GM23338 (cell line): ENCODE measurements at regions not wholly inside any gene's neighbourhood (a gene's known extent, or its start where the extent isn't known, plus 50 kb on each side); places are given as distances from the start of the nearest gene placed in this dataset.

Experiments used
- ATAC-seq: fragments of 200-7000 bp; cut with Tn5 transposase; 3 replicates; pipeline ENCODE4 v1.9.1; 2020
- DNase-seq: peaks from one replicate; pipeline ENCODE4 v3.0.0-alpha.2; 2015; ENCODE audit warnings: low spot score
- H2AFZ ChIP-seq: fragments of 200-600 bp; sonication (generic); 2 replicates; pipeline ENCODE4 v1.8.0; 2016; ENCODE audit warnings: antibody characterized with exemption, mild to moderate bottlenecking, moderate library complexity
- H3F3A ChIP-seq: fragments of 200-600 bp; sonication (generic); replicated peaks from 2 replicates; pipeline ENCODE4 v1.8.0; 2017; ENCODE audit warnings: antibody characterized with exemption, mixed run types, low read depth
- H3K27ac ChIP-seq: fragments of 200-600 bp; sonication (generic); 2 replicates; pipeline ENCODE4 v1.6.1; 2016; ENCODE audit warnings: low read depth
- H3K27me3 ChIP-seq: fragments of 200-600 bp; sonication (generic); 2 replicates; pipeline ENCODE4 v1.8.0; 2016; ENCODE audit warnings: mild to moderate bottlenecking, mixed run types, moderate library complexity; ENCODE audit not compliant: insufficient read depth
- H3K36me3 ChIP-seq: fragments of 200-600 bp; sonication (generic); 2 replicates; pipeline ENCODE4 v1.8.0; 2016; ENCODE audit warnings: mild to moderate bottlenecking; ENCODE audit not compliant: insufficient read depth
- H3K4me1 ChIP-seq: fragments of 200-600 bp; sonication (generic); 2 replicates; pipeline ENCODE4 v1.8.0; 2016; ENCODE audit warnings: mild to moderate bottlenecking, moderate library complexity; ENCODE audit not compliant: insufficient read depth
- H3K4me2 ChIP-seq: fragments of 200-600 bp; sonication (generic); 2 replicates; pipeline ENCODE4 v1.7.1; 2017; ENCODE audit warnings: mixed run types
- H3K4me3 ChIP-seq: fragments of 200-600 bp; sonication (generic); 2 replicates; pipeline ENCODE4 v1.6.1; 2016; ENCODE audit warnings: mixed run types
- H3K79me2 ChIP-seq: fragments of 200-600 bp; sonication (generic); replicated peaks from 2 replicates; pipeline ENCODE4 v1.8.0; 2017; ENCODE audit warnings: mild to moderate bottlenecking; ENCODE audit not compliant: insufficient read depth
- H3K9me2 ChIP-seq: fragments of 200-600 bp; sonication (generic); 2 replicates; pipeline ENCODE4 v1.8.0; 2017; ENCODE audit not compliant: insufficient read depth
- H4K20me1 ChIP-seq: fragments of 200-600 bp; sonication (generic); replicated peaks from 2 replicates; pipeline ENCODE4 v1.8.0; 2017; ENCODE audit warnings: mild to moderate bottlenecking; ENCODE audit not compliant: insufficient read depth
- H3K27ac Mint-ChIP-seq: 2 replicates; pipeline ENCODE4 v1.8.0; 2020; ENCODE audit warnings: inconsistent platforms, mild to moderate bottlenecking, moderate library complexity, mixed read lengths
- H3K27me3 Mint-ChIP-seq: 3 replicates; pipeline ENCODE4 v1.8.0; 2022; ENCODE audit warnings: low read depth, mild to moderate bottlenecking, moderate library complexity, mixed read lengths, inconsistent platforms; ENCODE audit not compliant: insufficient read depth, poor library complexity
- H3K36me3 Mint-ChIP-seq: 3 replicates; pipeline ENCODE4 v1.8.0; 2021; ENCODE audit warnings: low read depth, mild to moderate bottlenecking, inconsistent platforms, moderate library complexity, mixed read lengths
- H3K4me1 Mint-ChIP-seq: 3 replicates; pipeline ENCODE4 v1.8.0; 2020; ENCODE audit warnings: mild to moderate bottlenecking, inconsistent platforms, mixed read lengths
- H3K4me3 Mint-ChIP-seq: 3 replicates; pipeline ENCODE4 v1.8.0; 2021; ENCODE audit warnings: moderate library complexity, mild to moderate bottlenecking, inconsistent platforms, mixed read lengths
- H3K9me3 Mint-ChIP-seq: 3 replicates; pipeline ENCODE4 v1.8.0; 2020; ENCODE audit warnings: moderate library complexity, mild to moderate bottlenecking, inconsistent platforms, mixed read lengths
- CREB1 ChIP-seq: fragments of 250-450 bp; sonication (Bioruptor Pico); IDR thresholded peaks from 2 replicates; pipeline ENCODE4 v1.5.0; 2020; ENCODE audit warnings: low read depth, mild to moderate bottlenecking, moderate library complexity
- EZH2 ChIP-seq: fragments of 200-600 bp; sonication (generic); IDR thresholded peaks from one replicate; pipeline ENCODE4 v1.8.0; 2017; ENCODE audit warnings: antibody characterized with exemption, mild to moderate bottlenecking, low read depth; ENCODE audit not compliant: unreplicated experiment
- EZH2phosphoT487 ChIP-seq: fragments of 200-600 bp; sonication (generic); IDR thresholded peaks from one replicate; pipeline ENCODE4 v1.8.1; 2018; ENCODE audit warnings: antibody characterized with exemption; ENCODE audit not compliant: unreplicated experiment
- JUNB ChIP-seq: IDR thresholded peaks from one replicate; pipeline ENCODE4 v1.6.1; 2016; ENCODE audit warnings: antibody characterized with exemption; ENCODE audit not compliant: unreplicated experiment
- STAT1 ChIP-seq: IDR thresholded peaks from one replicate; pipeline ENCODE4 v1.6.1; 2016; ENCODE audit warnings: antibody characterized with exemption; ENCODE audit not compliant: unreplicated experiment
- ZNF114 ChIP-seq: fragments of 250-450 bp; sonication (Bioruptor Pico); IDR thresholded peaks from 2 replicates; pipeline ENCODE4 v1.5.0; 2020; ENCODE audit warnings: mild to moderate bottlenecking, moderate library complexity
- TF ChIP-seq, protein P1 (sequence below): fragments of 250-450 bp; sonication (Bioruptor Pico); IDR thresholded peaks from 2 replicates; pipeline ENCODE4 v1.5.0; 2020; ENCODE audit warnings: mild to moderate bottlenecking, moderate library complexity
- TF ChIP-seq, protein P2 (sequence below): IDR thresholded peaks from 2 replicates; pipeline ENCODE4 v1.6.1; 2016; ENCODE audit warnings: antibody characterized with exemption
- TF ChIP-seq, protein P3 (sequence below): IDR thresholded peaks from one replicate; pipeline ENCODE4 v1.6.1; 2018; ENCODE audit warnings: antibody characterized with exemption; ENCODE audit not compliant: unreplicated experiment
- TF ChIP-seq, protein P4 (sequence below), 2 experiments: fragments of 200-600 bp in 1 of 2; sonication (generic) in 1 of 2; conservative IDR thresholded peaks; 2 replicates each; pipeline versions ENCODE4 v1.5.1 to v1.6.1; 2016 to 2017; ENCODE audit warnings: antibody characterized with exemption in 2 of 2, low read depth in 2 of 2, mild to moderate bottlenecking in 2 of 2, moderate library complexity in 1 of 2

DNA sequence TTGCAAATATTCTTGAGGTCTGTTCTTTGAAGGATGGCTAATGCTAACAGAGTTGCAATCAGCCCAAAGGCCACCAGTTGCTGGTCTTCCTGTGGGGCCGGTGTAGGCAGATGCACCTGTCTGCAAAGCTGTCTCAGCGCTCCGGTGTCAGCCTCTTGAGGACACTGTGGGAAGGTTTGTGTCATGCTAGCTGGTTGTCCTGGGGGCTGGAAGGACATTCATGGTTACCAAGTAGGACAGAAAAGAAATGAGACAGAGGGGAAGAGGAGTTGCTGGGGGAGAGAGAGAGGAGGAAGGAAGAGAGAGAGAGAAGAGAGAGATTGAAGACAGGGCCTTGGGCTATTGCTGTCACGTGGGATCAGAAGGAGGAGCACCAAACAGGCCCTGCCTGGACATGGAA is 639.6 kb upstream of the HS6ST1 start:
- Histone ChIP-seq H4K20me1 (no peaks in the 10 kb centered on the region), H3K36me3 (no peaks in the 10 kb centered on the region), H3K4me1 (no peaks in the 10 kb centered on the region), H3F3A (no peaks in the 10 kb centered on the region), H3K4me3 (no peak overlapping the region), H3K9me2 (no peaks in the 10 kb centered on the region), H3K4me2 (no peak overlapping the region), H2AFZ (no peak overlapping the region), H3K27ac (no peak overlapping the region), H3K79me2 (no peaks in the 10 kb centered on the region), H3K27me3 (no peaks in the 10 kb centered on the region)
- Mint-ChIP-seq H3K4me3 (no peak overlapping the region), H3K27me3 (peaks cover 6% of the 10 kb centered on the region), H3K36me3 (peaks cover 8% of the 10 kb centered on the region; the same call in 1 of the 3 replicates), H3K4me1 (no peaks in the 10 kb centered on the region), H3K27ac (no peak overlapping the region), H3K9me3 (peaks cover 41% of the 10 kb centered on the region)
- ATAC-seq (no peak), DNase-seq (no peak)
- TF ChIP-seq EZH2 = no peak

DNA sequence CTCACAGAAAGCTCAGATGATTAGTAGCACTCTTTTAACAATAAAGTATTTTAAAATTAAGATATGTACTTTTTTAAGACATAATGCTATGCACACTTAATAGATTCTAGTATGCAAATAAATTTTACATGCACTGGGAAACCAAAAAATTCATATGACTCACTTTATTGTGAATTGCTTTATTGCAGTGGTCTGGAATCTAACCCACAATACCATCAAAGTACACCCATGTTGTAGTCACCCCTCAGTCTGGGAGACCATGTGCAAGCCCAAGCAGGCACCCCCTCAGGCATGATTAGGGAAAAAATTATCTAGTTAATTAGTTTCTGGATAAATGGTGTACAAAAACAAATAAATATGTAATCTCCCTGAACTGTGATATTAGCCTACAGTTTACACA is 649.0 kb upstream of the HS6ST1 start:
- H3K4me3 Mint-ChIP-seq = no peak overlapping the region
- Histone ChIP-seq H3K4me1 (no peaks in the 10 kb centered on the region), H3K36me3 (no peaks in the 10 kb centered on the region), H2AFZ (no peak overlapping the region), H3K9me2 (no peaks in the 10 kb centered on the region), H3K27me3 (no peaks in the 10 kb centered on the region), H4K20me1 (no peaks in the 10 kb centered on the region), H3K4me3 (no peak overlapping the region), H3K79me2 (no peaks in the 10 kb centered on the region), H3F3A (no peaks in the 10 kb centered on the region), H3K27ac (no peak overlapping the region), H3K4me2 (no peak overlapping the region)
- H3K27me3 Mint-ChIP-seq = peaks cover 1% of the 10 kb centered on the region
- H3K4me1 Mint-ChIP-seq = no peaks in the 10 kb centered on the region
- no peak overlapping the region for H3K27ac Mint-ChIP-seq
- DNase-seq (no peak), ATAC-seq (no peak)
- H3K36me3 Mint-ChIP-seq = no peaks in the 10 kb centered on the region; the same call in 2 of the 3 replicates
- H3K9me3 Mint-ChIP-seq = peaks cover 19% of the 10 kb centered on the region
- TF ChIP-seq, protein P1, sequence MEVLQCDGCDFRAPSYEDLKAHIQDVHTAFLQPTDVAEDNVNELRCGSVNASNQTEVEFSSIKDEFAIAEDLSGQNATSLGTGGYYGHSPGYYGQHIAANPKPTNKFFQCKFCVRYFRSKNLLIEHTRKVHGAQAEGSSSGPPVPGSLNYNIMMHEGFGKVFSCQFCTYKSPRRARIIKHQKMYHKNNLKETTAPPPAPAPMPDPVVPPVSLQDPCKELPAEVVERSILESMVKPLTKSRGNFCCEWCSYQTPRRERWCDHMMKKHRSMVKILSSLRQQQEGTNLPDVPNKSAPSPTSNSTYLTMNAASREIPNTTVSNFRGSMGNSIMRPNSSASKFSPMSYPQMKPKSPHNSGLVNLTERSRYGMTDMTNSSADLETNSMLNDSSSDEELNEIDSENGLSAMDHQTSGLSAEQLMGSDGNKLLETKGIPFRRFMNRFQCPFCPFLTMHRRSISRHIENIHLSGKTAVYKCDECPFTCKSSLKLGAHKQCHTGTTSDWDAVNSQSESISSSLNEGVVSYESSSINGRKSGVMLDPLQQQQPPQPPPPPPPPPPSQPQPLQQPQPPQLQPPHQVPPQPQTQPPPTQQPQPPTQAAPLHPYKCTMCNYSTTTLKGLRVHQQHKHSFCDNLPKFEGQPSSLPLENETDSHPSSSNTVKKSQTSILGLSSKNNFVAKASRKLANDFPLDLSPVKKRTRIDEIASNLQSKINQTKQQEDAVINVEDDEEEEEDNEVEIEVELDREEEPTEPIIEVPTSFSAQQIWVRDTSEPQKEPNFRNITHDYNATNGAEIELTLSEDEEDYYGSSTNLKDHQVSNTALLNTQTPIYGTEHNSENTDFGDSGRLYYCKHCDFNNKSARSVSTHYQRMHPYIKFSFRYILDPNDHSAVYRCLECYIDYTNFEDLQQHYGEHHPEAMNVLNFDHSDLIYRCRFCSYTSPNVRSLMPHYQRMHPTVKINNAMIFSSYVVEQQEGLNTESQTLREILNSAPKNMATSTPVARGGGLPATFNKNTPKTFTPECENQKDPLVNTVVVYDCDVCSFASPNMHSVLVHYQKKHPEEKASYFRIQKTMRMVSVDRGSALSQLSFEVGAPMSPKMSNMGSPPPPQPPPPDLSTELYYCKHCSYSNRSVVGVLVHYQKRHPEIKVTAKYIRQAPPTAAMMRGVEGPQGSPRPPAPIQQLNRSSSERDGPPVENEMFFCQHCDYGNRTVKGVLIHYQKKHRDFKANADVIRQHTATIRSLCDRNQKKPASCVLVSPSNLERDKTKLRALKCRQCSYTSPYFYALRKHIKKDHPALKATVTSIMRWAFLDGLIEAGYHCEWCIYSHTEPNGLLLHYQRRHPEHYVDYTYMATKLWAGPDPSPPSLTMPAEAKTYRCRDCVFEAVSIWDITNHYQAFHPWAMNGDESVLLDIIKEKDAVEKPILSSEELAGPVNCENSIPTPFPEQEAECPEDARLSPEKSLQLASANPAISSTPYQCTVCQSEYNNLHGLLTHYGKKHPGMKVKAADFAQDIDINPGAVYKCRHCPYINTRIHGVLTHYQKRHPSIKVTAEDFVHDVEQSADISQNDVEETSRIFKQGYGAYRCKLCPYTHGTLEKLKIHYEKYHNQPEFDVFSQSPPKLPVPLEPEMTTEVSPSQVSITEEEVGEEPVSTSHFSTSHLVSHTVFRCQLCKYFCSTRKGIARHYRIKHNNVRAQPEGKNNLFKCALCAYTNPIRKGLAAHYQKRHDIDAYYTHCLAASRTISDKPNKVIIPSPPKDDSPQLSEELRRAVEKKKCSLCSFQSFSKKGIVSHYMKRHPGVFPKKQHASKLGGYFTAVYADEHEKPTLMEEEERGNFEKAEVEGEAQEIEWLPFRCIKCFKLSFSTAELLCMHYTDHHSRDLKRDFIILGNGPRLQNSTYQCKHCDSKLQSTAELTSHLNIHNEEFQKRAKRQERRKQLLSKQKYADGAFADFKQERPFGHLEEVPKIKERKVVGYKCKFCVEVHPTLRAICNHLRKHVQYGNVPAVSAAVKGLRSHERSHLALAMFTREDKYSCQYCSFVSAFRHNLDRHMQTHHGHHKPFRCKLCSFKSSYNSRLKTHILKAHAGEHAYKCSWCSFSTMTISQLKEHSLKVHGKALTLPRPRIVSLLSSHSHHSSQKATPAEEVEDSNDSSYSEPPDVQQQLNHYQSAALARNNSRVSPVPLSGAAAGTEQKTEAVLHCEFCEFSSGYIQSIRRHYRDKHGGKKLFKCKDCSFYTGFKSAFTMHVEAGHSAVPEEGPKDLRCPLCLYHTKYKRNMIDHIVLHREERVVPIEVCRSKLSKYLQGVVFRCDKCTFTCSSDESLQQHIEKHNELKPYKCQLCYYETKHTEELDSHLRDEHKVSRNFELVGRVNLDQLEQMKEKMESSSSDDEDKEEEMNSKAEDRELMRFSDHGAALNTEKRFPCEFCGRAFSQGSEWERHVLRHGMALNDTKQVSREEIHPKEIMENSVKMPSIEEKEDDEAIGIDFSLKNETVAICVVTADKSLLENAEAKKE (CRISPR knock-in tag) = no peak
- TF ChIP-seq, protein P2, sequence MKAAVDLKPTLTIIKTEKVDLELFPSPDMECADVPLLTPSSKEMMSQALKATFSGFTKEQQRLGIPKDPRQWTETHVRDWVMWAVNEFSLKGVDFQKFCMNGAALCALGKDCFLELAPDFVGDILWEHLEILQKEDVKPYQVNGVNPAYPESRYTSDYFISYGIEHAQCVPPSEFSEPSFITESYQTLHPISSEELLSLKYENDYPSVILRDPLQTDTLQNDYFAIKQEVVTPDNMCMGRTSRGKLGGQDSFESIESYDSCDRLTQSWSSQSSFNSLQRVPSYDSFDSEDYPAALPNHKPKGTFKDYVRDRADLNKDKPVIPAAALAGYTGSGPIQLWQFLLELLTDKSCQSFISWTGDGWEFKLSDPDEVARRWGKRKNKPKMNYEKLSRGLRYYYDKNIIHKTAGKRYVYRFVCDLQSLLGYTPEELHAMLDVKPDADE = no peak
- no peak for TF ChIP-seq EZH2
- TF ChIP-seq, protein P3, sequence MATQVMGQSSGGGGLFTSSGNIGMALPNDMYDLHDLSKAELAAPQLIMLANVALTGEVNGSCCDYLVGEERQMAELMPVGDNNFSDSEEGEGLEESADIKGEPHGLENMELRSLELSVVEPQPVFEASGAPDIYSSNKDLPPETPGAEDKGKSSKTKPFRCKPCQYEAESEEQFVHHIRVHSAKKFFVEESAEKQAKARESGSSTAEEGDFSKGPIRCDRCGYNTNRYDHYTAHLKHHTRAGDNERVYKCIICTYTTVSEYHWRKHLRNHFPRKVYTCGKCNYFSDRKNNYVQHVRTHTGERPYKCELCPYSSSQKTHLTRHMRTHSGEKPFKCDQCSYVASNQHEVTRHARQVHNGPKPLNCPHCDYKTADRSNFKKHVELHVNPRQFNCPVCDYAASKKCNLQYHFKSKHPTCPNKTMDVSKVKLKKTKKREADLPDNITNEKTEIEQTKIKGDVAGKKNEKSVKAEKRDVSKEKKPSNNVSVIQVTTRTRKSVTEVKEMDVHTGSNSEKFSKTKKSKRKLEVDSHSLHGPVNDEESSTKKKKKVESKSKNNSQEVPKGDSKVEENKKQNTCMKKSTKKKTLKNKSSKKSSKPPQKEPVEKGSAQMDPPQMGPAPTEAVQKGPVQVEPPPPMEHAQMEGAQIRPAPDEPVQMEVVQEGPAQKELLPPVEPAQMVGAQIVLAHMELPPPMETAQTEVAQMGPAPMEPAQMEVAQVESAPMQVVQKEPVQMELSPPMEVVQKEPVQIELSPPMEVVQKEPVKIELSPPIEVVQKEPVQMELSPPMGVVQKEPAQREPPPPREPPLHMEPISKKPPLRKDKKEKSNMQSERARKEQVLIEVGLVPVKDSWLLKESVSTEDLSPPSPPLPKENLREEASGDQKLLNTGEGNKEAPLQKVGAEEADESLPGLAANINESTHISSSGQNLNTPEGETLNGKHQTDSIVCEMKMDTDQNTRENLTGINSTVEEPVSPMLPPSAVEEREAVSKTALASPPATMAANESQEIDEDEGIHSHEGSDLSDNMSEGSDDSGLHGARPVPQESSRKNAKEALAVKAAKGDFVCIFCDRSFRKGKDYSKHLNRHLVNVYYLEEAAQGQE = no peak
- no peak for TF ChIP-seq ZNF114 (CRISPR knock-in tag)
- TF ChIP-seq EZH2phosphoT487 = no peak
- no peak for TF ChIP-seq STAT1
- TF ChIP-seq JUNB = no peak
- TF ChIP-seq, protein P4, sequence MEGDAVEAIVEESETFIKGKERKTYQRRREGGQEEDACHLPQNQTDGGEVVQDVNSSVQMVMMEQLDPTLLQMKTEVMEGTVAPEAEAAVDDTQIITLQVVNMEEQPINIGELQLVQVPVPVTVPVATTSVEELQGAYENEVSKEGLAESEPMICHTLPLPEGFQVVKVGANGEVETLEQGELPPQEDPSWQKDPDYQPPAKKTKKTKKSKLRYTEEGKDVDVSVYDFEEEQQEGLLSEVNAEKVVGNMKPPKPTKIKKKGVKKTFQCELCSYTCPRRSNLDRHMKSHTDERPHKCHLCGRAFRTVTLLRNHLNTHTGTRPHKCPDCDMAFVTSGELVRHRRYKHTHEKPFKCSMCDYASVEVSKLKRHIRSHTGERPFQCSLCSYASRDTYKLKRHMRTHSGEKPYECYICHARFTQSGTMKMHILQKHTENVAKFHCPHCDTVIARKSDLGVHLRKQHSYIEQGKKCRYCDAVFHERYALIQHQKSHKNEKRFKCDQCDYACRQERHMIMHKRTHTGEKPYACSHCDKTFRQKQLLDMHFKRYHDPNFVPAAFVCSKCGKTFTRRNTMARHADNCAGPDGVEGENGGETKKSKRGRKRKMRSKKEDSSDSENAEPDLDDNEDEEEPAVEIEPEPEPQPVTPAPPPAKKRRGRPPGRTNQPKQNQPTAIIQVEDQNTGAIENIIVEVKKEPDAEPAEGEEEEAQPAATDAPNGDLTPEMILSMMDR (conservative IDR thresholded peaks at IDR 0.05; ENCODE audit: low read depth in 2 of 2) = no peak
- no peak for TF ChIP-seq CREB1 (CRISPR knock-in tag)
